BJ (cell line): ENCODE measurements at regions not wholly inside any gene's neighbourhood (a gene's known extent, or its start where the extent isn't known, plus 50 kb on each side); places are given as distances from the start of the nearest gene placed in this dataset.

Source experiments
- CTCF ChIA-PET: fragments of 350-600 bp; formaldehyde crosslinking; extraction: SDS; loops from one replicate; lab custom pipeline; 2021; ENCODE audit warnings: antibody characterized with exemption, inconsistent platforms; lab: Yijun Ruan, JAX
- POLR2A ChIA-PET: fragments of 300-600 bp; sonication (Branson Sonifier 250); formaldehyde crosslinking; extraction: SDS; loops from one replicate; lab custom pipeline; 2021; ENCODE audit warnings: antibody characterized with exemption; lab: Charles Lee
- DNase-seq: peaks from one replicate; pipeline ENCODE4 v3.0.0-alpha.2; 2011; ENCODE audit warnings: low read depth
- H3K27me3 ChIP-seq: 2 replicates; pipeline ENCODE4 v1.6.0; 2011; ENCODE audit warnings: low read length; ENCODE audit not compliant: control insufficient read depth, insufficient read depth
- H3K36me3 ChIP-seq: 2 replicates; pipeline ENCODE4 v1.5.1; 2011; ENCODE audit warnings: low read length; ENCODE audit not compliant: control insufficient read depth, insufficient read depth
- H3K4me3 ChIP-seq: 2 replicates; pipeline ENCODE4 v1.5.1; 2011; ENCODE audit warnings: low read depth, mild to moderate bottlenecking, control low read depth, low read length
- CTCF ChIP-seq: IDR thresholded peaks from 2 replicates; pipeline ENCODE4 v1.5.1; 2011; ENCODE audit warnings: low read depth, mild to moderate bottlenecking, control low read depth, inconsistent platforms, low read length, moderate library complexity; ENCODE audit not compliant: insufficient read depth

- no peaks in the 10 kb centered on the region for H3K27me3 ChIP-seq
- no peak overlapping the region for H3K4me3 ChIP-seq
- no peak for TF ChIP-seq CTCF
- CTCF ChIA-PET, result no interaction called here
- POLR2A ChIA-PET, result no interaction called here
- no peaks in the 10 kb centered on the region for H3K36me3 ChIP-seq
- no peak for DNase-seq
These were observed 1165.7 kb downstream of the NLGN4Y start for GRCh38 chrY:15689994-15690393.

- H3K27me3 ChIP-seq, result no peaks in the 10 kb centered on the region
- no peak for DNase-seq
- H3K4me3 ChIP-seq, result no peak overlapping the region
- TF ChIP-seq CTCF, result no peak
- H3K36me3 ChIP-seq, result no peaks in the 10 kb centered on the region
- CTCF ChIA-PET, result no interaction called here
- POLR2A ChIA-PET, result no interaction called here
These were observed 1177.8 kb downstream of the NLGN4Y start for GRCh38 chrY:15702131-15702530.

GRCh38 chrY:15704906-15705305 is 1180.6 kb downstream of the NLGN4Y start:
- Histone ChIP-seq H3K4me3 (no peak overlapping the region), H3K36me3 (no peaks in the 10 kb centered on the region), H3K27me3 (no peaks in the 10 kb centered on the region)
- ChIA-PET POLR2A (no interaction called here), CTCF (no interaction called here)
- no peak for TF ChIP-seq CTCF
- no peak for DNase-seq

GRCh38 chrY:15749533-15750433 is 1225.5 kb downstream of the NLGN4Y start:
- H3K27me3 ChIP-seq, result no peaks in the 10 kb centered on the region
- DNase-seq, result no peak
- ChIA-PET CTCF (no interaction called here), POLR2A (no interaction called here)
- H3K36me3 ChIP-seq, result no peaks in the 10 kb centered on the region
- TF ChIP-seq CTCF, result no peak
- no peak overlapping the region for H3K4me3 ChIP-seq

- no peak for TF ChIP-seq CTCF
- Histone ChIP-seq H3K27me3 (no peaks in the 10 kb centered on the region), H3K4me3 (no peak overlapping the region), H3K36me3 (no peaks in the 10 kb centered on the region)
- POLR2A ChIA-PET, result no interaction called here
- CTCF ChIA-PET, result no interaction called here
- DNase-seq, result no peak
These were observed 1226.7 kb downstream of the NLGN4Y start for GRCh38 chrY:15751001-15751400.
